HL-60 (cell line): ENCODE measurements at regions not wholly inside any gene's neighbourhood (a gene's known extent, or its start where the extent isn't known, plus 50 kb on each side); places are given as distances from the start of the nearest gene placed in this dataset.

Experiments
- CTCF ChIP-seq: IDR thresholded peaks from one replicate; pipeline ENCODE4 v1.5.1; 2011; ENCODE audit warnings: low read length, control low read depth, inconsistent platforms; ENCODE audit not compliant: insufficient read depth
- GABPA ChIP-seq: IDR thresholded peaks from 2 replicates; pipeline ENCODE4 v1.6.1; 2012; ENCODE audit warnings: low read depth
- POLR2AphosphoS5 ChIP-seq: IDR thresholded peaks from 2 replicates; pipeline ENCODE4 v1.6.1; 2012; ENCODE audit warnings: low read depth
- REST ChIP-seq: IDR thresholded peaks from 2 replicates; pipeline ENCODE4 v1.6.1; 2012; ENCODE audit warnings: low read depth; ENCODE audit not compliant: insufficient replicate concordance
- SPI1 ChIP-seq: IDR thresholded peaks from 2 replicates; pipeline ENCODE4 v1.6.1; 2012; ENCODE audit warnings: low read depth, mild to moderate bottlenecking, borderline replicate concordance

- no peak for TF ChIP-seq CTCF
- TF ChIP-seq REST = no peak
- no peak for TF ChIP-seq SPI1
- TF ChIP-seq POLR2AphosphoS5 = no peak
- TF ChIP-seq GABPA = no peak
These were observed 136.3 kb upstream of the GNAI1 start for GRCh38 chr7:79998363-79998762.
